Mesendoderm (in vitro differentiated cells): ENCODE measurements at regions not wholly inside any gene's neighbourhood (a gene's known extent, or its start where the extent isn't known, plus 50 kb on each side); places are given as distances from the start of the nearest gene placed in this dataset.
A peak's percentile ranks its signal among the peaks of the same experiment; 100 is the strongest.

Experiments
- DNase-seq: peaks from one replicate; pipeline ENCODE4 v3.0.0; 2013
- H2AK5ac ChIP-seq: 2 replicates; pipeline ENCODE4 v1.6.1; 2013; ENCODE audit warnings: low read length, inconsistent platforms
- H2BK120ac ChIP-seq: 2 replicates; pipeline ENCODE4 v1.6.1; 2013; ENCODE audit warnings: low read depth, mild to moderate bottlenecking, low read length, moderate library complexity, mixed read lengths
- H2BK15ac ChIP-seq: replicated peaks from 2 replicates; pipeline ENCODE4 v1.6.1; 2013; ENCODE audit warnings: low read depth, mild to moderate bottlenecking, moderate library complexity
- H2BK5ac ChIP-seq: 2 replicates; pipeline ENCODE4 v1.6.1; 2013; ENCODE audit warnings: low read length, inconsistent platforms
- H3K18ac ChIP-seq: 2 replicates; pipeline ENCODE4 v1.6.1; 2013; ENCODE audit warnings: mild to moderate bottlenecking, low read length, mixed read lengths
- H3K23ac ChIP-seq: one replicate; pipeline ENCODE4 v1.6.1; 2013; ENCODE audit warnings: low read length
- H3K27ac ChIP-seq: 2 replicates; pipeline ENCODE4 v1.5.1; 2013; ENCODE audit warnings: low read depth, mild to moderate bottlenecking, inconsistent platforms, low read length, moderate library complexity
- H3K27me3 ChIP-seq: 2 replicates; pipeline ENCODE4 v1.6.1; 2013; ENCODE audit warnings: low read length, control low read depth, mild to moderate bottlenecking, inconsistent platforms; ENCODE audit not compliant: insufficient read depth, poor library complexity
- H3K36me3 ChIP-seq: 2 replicates; pipeline ENCODE4 v1.6.1; 2013; ENCODE audit warnings: low read length, inconsistent platforms; ENCODE audit not compliant: control insufficient read depth, insufficient read depth
- H3K4ac ChIP-seq: one replicate; pipeline ENCODE4 v1.6.1; 2013; ENCODE audit warnings: low read depth, mild to moderate bottlenecking, low read length, moderate library complexity
- H3K4me1 ChIP-seq: 2 replicates; pipeline ENCODE4 v1.6.1; 2013; ENCODE audit warnings: low read depth, low read length, inconsistent platforms; ENCODE audit not compliant: control insufficient read depth
- H3K4me2 ChIP-seq: 2 replicates; pipeline ENCODE4 v1.6.1; 2013; ENCODE audit warnings: low read length
- H3K4me3 ChIP-seq: 2 replicates; pipeline ENCODE4 v1.5.1; 2013; ENCODE audit warnings: mild to moderate bottlenecking, low read length
- H3K56ac ChIP-seq: one replicate; pipeline ENCODE4 v1.6.1; 2013; ENCODE audit warnings: low read length
- H3K79me1 ChIP-seq: 2 replicates; pipeline ENCODE4 v1.6.1; 2013; ENCODE audit warnings: low read length, inconsistent platforms
- H3K79me2 ChIP-seq: 2 replicates; pipeline ENCODE4 v1.6.1; 2013; ENCODE audit warnings: mild to moderate bottlenecking, low read length; ENCODE audit not compliant: control insufficient read depth, insufficient read depth
- H3K9ac ChIP-seq: 2 replicates; pipeline ENCODE4 v1.6.1; 2013; ENCODE audit warnings: low read length, inconsistent platforms
- H4K5ac ChIP-seq: one replicate; pipeline ENCODE4 v1.6.1; 2013; ENCODE audit warnings: low read length
- H4K8ac ChIP-seq: one replicate; pipeline ENCODE4 v1.6.1; 2013; ENCODE audit warnings: low read depth, mild to moderate bottlenecking, control low read depth, low read length, moderate library complexity
- WGBS: extraction: QIAGEN DNeasy Blood & Tissue Kit; methylation state at CpG from one replicate; pipeline ENCODE4 v1.1.7; 2013; ENCODE audit warnings: low lambda C conversion rate, missing lambda C conversion rate; ENCODE audit not compliant: insufficient coverage; ENCODE audit errors: extremely low coverage; 5-methylcytosine and 5-hydroxymethylcytosine counted together

DNA sequence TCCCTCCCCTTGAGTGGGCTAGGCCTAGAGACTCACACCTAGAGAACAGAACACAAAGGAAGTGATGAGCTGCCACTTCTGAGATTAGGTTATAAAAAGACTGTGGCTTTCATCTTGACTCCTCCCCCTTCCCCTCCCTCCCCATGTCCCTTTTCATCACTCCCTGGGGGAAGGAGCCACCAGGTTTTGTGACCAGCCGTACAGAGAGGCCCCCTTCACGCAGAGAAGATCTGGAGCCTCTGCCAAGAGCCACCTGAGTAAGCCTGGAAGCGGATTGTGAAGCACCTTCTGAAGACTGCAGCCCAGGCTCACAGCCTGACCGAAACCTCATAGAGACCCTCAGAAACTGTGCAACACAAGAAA lies 118.4 kb upstream of the NXT1 start:
- no peak overlapping the region for H3K56ac ChIP-seq
- no peak overlapping the region for H3K27ac ChIP-seq
- no peak overlapping the region for H3K9ac ChIP-seq
- no peak overlapping the region for H3K23ac ChIP-seq
- H3K4me1 ChIP-seq: no peaks in the 10 kb centered on the region
- H3K79me2 ChIP-seq: no peaks in the 10 kb centered on the region
- no peak overlapping the region for H2BK15ac ChIP-seq
- no peaks in the 10 kb centered on the region for H3K79me1 ChIP-seq
- no peaks in the 10 kb centered on the region for H3K36me3 ChIP-seq
- no peaks in the 10 kb centered on the region for H3K27me3 ChIP-seq
- H3K4me2 ChIP-seq: no peak overlapping the region
- H4K5ac ChIP-seq: no peak overlapping the region
- no peak overlapping the region for H4K8ac ChIP-seq
- no peak overlapping the region for H3K4ac ChIP-seq
- no peak for DNase-seq
- WGBS: no CpG with 5 or more reads among the region's 4 CpGs
- no peak overlapping the region for H2BK120ac ChIP-seq
- H3K18ac ChIP-seq: no peak overlapping the region
- no peak overlapping the region for H2AK5ac ChIP-seq
- no peak overlapping the region for H2BK5ac ChIP-seq
- no peak overlapping the region for H3K4me3 ChIP-seq

DNA sequence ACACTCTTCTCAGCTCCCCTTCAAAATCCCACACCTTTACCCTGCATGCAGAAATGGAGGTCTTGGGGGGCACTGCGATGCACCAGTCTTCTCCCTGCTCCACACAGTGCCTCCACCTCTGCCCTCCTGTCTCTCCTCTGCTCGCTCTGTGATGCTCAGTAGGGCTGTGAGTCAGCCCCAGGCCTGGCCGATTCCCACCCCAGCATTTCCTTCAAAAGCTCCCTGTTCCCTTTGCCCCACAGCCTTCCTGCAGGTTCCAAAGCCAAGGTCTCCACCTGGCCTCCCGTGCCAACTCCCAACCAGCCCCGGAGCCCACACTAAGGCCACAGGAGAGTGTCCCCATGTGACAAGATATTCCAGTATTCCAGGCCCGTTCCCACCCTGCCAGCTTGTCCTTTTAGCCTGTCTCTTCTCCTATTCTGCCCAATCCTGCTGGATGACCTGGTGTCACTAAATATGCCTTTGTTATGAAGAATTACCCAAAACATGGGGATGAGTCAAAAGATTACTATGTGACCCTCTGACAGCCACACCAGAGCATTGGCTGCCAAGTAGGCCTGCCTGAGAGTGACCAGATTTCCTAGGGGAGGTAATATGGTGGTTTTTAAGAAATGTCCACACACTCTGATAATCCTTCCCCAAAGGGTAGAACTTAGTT lies 118.9 kb upstream of the NXT1 start:
- H3K79me2 ChIP-seq: no peaks in the 10 kb centered on the region
- H4K8ac ChIP-seq: no peak overlapping the region
- H2BK120ac ChIP-seq: no peak overlapping the region
- no peak overlapping the region for H3K9ac ChIP-seq
- H3K4me1 ChIP-seq: no peaks in the 10 kb centered on the region
- no peak overlapping the region for H3K4me2 ChIP-seq
- DNase-seq: peak; percentile 66
- no peak overlapping the region for H3K4ac ChIP-seq
- no peak overlapping the region for H3K56ac ChIP-seq
- no peak overlapping the region for H4K5ac ChIP-seq
- H2AK5ac ChIP-seq: no peak overlapping the region
- no peak overlapping the region for H3K27ac ChIP-seq
- H2BK15ac ChIP-seq: no peak overlapping the region
- WGBS: no CpG with 5 or more reads among the region's 6 CpGs
- H3K4me3 ChIP-seq: no peak overlapping the region
- no peak overlapping the region for H2BK5ac ChIP-seq
- no peaks in the 10 kb centered on the region for H3K27me3 ChIP-seq
- H3K18ac ChIP-seq: no peak overlapping the region
- no peak overlapping the region for H3K23ac ChIP-seq
- no peaks in the 10 kb centered on the region for H3K79me1 ChIP-seq
- H3K36me3 ChIP-seq: no peaks in the 10 kb centered on the region

DNA sequence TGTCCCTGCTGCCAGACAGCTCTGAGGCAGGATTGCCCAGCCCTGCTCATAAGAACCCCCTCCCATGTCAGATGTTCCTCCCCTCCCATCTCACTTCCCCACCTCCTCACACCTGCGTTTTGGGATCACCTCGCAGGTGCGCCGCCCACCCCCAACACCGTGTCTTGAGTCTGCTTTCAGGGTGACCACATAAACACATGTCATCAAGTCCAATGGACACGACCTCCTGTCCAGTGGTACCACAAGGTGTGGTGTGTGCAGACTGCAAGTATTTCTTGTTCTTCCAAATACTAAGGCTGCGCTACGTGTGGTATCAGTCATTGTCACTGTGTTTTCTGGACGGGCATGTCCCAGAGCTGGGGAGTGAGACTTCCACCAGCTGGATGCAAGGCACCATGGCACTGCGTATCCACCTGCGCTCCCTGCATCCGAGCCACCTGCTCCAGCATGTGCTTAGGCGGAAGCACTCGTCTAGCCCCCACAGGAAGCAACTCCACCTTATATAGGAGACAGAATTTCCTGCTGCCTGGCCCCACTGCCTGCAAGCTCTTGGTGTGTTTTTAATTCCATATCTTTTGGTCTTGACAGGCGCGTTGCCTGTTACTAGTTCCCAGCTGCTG lies 119.7 kb upstream of the NXT1 start:
- H2BK15ac ChIP-seq: no peak overlapping the region
- H3K4ac ChIP-seq: no peak overlapping the region
- no peak overlapping the region for H2BK120ac ChIP-seq
- no peaks in the 10 kb centered on the region for H3K79me1 ChIP-seq
- no peak overlapping the region for H3K27ac ChIP-seq
- DNase-seq: no peak
- H3K56ac ChIP-seq: no peak overlapping the region
- H4K5ac ChIP-seq: no peak overlapping the region
- H4K8ac ChIP-seq: no peak overlapping the region
- no peaks in the 10 kb centered on the region for H3K27me3 ChIP-seq
- no peaks in the 10 kb centered on the region for H3K79me2 ChIP-seq
- no peaks in the 10 kb centered on the region for H3K4me1 ChIP-seq
- no peak overlapping the region for H3K18ac ChIP-seq
- H3K9ac ChIP-seq: no peak overlapping the region
- H3K36me3 ChIP-seq: no peaks in the 10 kb centered on the region
- H3K23ac ChIP-seq: no peak overlapping the region
- WGBS: no CpG with 5 or more reads among the region's 16 CpGs
- no peak overlapping the region for H3K4me2 ChIP-seq
- no peak overlapping the region for H2BK5ac ChIP-seq
- H2AK5ac ChIP-seq: no peak overlapping the region
- H3K4me3 ChIP-seq: no peak overlapping the region

DNA sequence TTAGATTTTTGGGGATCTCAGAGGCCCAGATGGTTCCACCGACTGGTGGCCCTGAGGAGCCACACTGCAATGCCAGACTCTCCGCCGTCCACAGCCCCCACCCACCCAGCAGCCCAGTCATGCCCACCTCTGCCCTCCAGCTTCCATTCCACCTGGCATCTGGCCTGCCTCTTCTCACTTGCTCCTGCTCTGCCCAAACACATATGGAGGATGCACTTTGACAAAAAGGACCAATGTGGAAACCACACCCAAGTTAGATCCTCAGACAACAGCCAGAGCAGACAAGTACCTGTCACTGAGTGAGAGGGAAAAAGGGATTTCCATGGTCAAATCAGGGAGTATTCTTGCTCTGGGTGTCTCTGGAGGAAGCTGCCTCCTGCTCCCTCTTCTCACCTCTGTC lies 120.6 kb upstream of the NXT1 start:
- no peak overlapping the region for H2BK15ac ChIP-seq
- no peak overlapping the region for H3K18ac ChIP-seq
- H3K4me2 ChIP-seq: no peak overlapping the region
- H3K4ac ChIP-seq: no peak overlapping the region
- no peak overlapping the region for H3K9ac ChIP-seq
- no peaks in the 10 kb centered on the region for H3K79me1 ChIP-seq
- no peak overlapping the region for H2BK5ac ChIP-seq
- H3K27me3 ChIP-seq: no peaks in the 10 kb centered on the region
- peaks cover 2% of the 10 kb centered on the region for H3K4me1 ChIP-seq
- H3K23ac ChIP-seq: peak overlapping the region; percentile 31
- H4K8ac ChIP-seq: no peak overlapping the region
- no peak overlapping the region for H4K5ac ChIP-seq
- WGBS: no CpG with 5 or more reads among the region's 3 CpGs
- no peak overlapping the region for H2AK5ac ChIP-seq
- no peak for DNase-seq
- no peak overlapping the region for H3K56ac ChIP-seq
- no peak overlapping the region for H2BK120ac ChIP-seq
- no peaks in the 10 kb centered on the region for H3K36me3 ChIP-seq
- no peak overlapping the region for H3K27ac ChIP-seq
- no peaks in the 10 kb centered on the region for H3K79me2 ChIP-seq
- H3K4me3 ChIP-seq: no peak overlapping the region

DNA sequence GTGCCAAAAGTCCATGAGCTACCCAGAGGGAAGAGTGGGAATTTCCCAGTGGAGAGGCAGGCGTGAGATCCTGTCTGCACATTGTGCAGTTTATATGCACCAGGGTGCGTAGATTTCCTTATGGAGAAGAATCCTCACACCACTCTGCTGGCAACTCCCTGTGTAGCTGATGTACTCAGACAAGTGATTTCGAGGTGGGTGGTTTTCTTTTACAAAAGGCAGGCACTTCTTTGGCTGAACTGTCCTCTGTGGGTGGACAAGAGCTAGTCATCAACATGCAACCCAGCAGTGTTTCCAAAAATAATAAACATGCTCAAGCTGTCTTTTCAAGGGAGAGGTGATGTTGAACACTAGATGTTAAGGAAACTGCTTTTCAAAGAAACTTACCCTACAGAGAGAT lies 121.7 kb upstream of the NXT1 start:
- peaks cover 2% of the 10 kb centered on the region for H3K4me1 ChIP-seq
- H2BK120ac ChIP-seq: no peak overlapping the region
- no peaks in the 10 kb centered on the region for H3K79me2 ChIP-seq
- H3K23ac ChIP-seq: no peak overlapping the region
- H3K56ac ChIP-seq: no peak overlapping the region
- no peaks in the 10 kb centered on the region for H3K27me3 ChIP-seq
- H4K8ac ChIP-seq: no peak overlapping the region
- H4K5ac ChIP-seq: no peak overlapping the region
- H3K4ac ChIP-seq: no peak overlapping the region
- no CpG with 5 or more reads among the region's 3 CpGs for WGBS
- no peak overlapping the region for H3K9ac ChIP-seq
- H3K36me3 ChIP-seq: no peaks in the 10 kb centered on the region
- H3K4me2 ChIP-seq: no peak overlapping the region
- no peak for DNase-seq
- H3K4me3 ChIP-seq: no peak overlapping the region
- H3K27ac ChIP-seq: no peak overlapping the region
- H3K18ac ChIP-seq: no peak overlapping the region
- no peak overlapping the region for H2BK15ac ChIP-seq
- no peaks in the 10 kb centered on the region for H3K79me1 ChIP-seq
- no peak overlapping the region for H2AK5ac ChIP-seq
- no peak overlapping the region for H2BK5ac ChIP-seq

DNA sequence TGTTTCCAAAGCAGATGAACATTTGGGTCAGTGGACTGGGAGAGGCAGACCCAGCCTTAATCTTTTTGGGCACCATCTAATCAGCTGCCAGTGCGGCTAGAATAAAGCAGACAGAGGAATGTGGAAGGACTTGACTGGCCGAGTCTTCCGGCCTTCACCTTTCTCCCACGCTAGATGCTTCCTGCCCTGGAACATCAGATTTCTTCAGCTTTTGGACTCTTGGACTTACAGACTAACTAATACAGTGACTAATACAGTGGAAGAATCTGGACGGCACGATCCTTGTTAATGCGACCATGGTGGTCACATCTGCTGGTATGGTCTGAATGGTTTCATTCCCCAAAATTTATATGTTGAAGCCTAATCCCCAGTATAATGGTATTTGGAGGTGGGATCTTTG lies 122.6 kb upstream of the NXT1 start:
- Histone ChIP-seq H2AK5ac (no peak overlapping the region), H3K27me3 (no peaks in the 10 kb centered on the region), H3K23ac (no peak overlapping the region), H2BK15ac (no peak overlapping the region), H3K9ac (no peak overlapping the region), H3K4ac (no peak overlapping the region), H3K4me1 (peaks cover 2% of the 10 kb centered on the region), H3K4me3 (no peak overlapping the region), H3K18ac (no peak overlapping the region), H3K79me2 (no peaks in the 10 kb centered on the region), H4K5ac (no peak overlapping the region), H3K36me3 (no peaks in the 10 kb centered on the region), H3K4me2 (no peak overlapping the region), H2BK5ac (no peak overlapping the region), H2BK120ac (no peak overlapping the region), H3K27ac (no peak overlapping the region), H3K79me1 (no peaks in the 10 kb centered on the region), H3K56ac (no peak overlapping the region), H4K8ac (no peak overlapping the region)
- WGBS: no CpG with 5 or more reads among the region's 7 CpGs
- no peak for DNase-seq
